ENCODE measurements at regions not wholly inside any gene's neighbourhood (a gene's known extent, or its start where the extent isn't known, plus 50 kb on each side); places are given as distances from the start of the nearest gene placed in this dataset.

DNA sequence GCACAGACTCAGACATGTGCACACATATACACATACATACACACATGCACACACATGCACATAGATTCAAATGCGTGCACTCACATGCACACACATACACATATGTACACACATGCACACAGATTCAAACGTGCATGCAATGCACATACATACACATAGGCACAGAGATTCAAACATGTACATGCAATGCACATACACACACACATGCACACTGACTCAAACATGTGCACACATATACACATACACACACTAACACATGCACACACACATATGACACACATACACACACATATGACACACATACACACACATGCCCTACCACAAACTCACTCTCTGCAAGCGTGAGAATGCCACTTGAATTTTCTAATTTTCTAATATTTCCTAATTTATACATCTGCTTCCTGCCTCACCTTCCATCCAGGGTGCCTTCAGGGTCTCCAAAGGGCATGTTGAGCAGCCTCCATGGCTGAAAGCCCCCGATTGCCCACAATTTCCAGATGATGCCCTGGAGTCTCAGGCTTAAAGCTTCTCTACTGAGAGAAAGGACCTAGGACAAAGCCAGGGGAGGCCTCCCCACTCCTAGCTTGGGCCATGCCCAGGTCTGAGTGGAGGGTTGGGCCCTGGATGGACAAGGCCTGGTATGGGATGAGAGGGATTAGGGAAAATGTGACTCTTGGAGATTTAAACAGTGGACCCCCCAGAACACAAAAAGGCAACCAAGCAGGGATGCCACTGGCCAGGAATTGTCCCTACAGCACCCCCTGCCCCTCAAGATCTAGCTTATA lies 487.1 kb downstream of the TCERG1L start:
- no peak overlapping the region for H3K27ac Mint-ChIP-seq
- no peaks in the 10 kb centered on the region for H3K4me1 Mint-ChIP-seq
- H3K27me3 Mint-ChIP-seq, result no peaks in the 10 kb centered on the region
- no peak overlapping the region for H3K4me3 Mint-ChIP-seq
- no peak for DNase-seq
- H3K36me3 Mint-ChIP-seq (ENCODE audit: low read depth), result no peaks in the 10 kb centered on the region
- no peaks in the 10 kb centered on the region for H3K9me3 ChIP-seq (ENCODE audit: control insufficient read depth, low read length, poor library complexity, severe bottlenecking)
- no peak for ATAC-seq

DNA sequence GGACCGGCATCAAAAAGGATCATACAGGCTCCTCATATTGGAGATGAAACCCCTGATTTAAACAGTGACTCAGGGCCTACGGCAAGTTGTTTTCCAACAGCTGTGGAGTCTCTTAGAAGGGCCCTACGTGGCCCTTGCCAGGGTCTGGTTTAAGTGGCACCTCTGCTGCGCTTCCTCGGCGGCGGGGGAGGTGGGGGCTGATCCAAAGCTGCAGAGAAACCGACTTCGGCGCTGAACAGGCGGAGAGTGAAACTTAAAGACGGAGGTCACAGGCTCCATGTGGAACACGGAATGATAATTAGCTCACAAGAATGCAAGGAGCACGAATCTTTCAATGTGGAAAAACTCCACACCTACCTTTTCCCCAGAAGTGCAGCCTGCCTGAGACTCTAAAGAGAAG lies 477.9 kb downstream of the TCERG1L start:
- no peaks in the 10 kb centered on the region for H3K36me3 Mint-ChIP-seq (ENCODE audit: low read depth)
- ATAC-seq, result no peak
- no peaks in the 10 kb centered on the region for H3K9me3 ChIP-seq (ENCODE audit: control insufficient read depth, low read length, poor library complexity, severe bottlenecking)

DNA sequence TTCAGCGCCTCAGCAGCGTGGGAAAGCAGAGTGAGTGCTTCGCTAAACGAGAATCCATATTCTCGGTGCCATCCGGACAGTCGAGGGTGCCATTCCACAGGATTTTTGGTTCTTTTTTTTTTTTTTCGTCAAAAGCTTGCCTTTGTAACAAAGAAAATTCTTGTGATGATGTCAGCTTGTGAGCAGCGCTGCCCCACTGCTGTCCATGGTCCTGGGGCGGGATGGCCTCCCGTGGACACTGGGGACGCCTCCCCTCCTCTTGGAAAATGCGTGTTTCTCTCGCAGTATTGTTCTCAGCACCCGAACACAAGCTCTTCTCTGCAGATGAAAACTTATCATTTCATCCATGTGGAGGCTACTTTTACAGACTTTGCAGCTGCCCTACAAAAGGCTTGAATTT lies 477.4 kb downstream of the TCERG1L start:
- DNase-seq, result no peak
- no peak overlapping the region for H3K27ac Mint-ChIP-seq
- no peak overlapping the region for H3K4me3 Mint-ChIP-seq
- peaks cover 5% of the 10 kb centered on the region for H3K27me3 Mint-ChIP-seq
- H3K4me1 Mint-ChIP-seq, result no peaks in the 10 kb centered on the region
- no peaks in the 10 kb centered on the region for H3K36me3 Mint-ChIP-seq (ENCODE audit: low read depth)
- no peaks in the 10 kb centered on the region for H3K9me3 ChIP-seq (ENCODE audit: control insufficient read depth, low read length, poor library complexity, severe bottlenecking)
- no peak for ATAC-seq

More for the DNA sequence above, 477.9 kb downstream of the TCERG1L start:
- peaks cover 1% of the 10 kb centered on the region for H3K27me3 Mint-ChIP-seq
- DNase-seq, result no peak
- no peaks in the 10 kb centered on the region for H3K4me1 Mint-ChIP-seq
- H3K4me3 Mint-ChIP-seq, result no peak overlapping the region
- H3K27ac Mint-ChIP-seq, result no peak overlapping the region

DNA sequence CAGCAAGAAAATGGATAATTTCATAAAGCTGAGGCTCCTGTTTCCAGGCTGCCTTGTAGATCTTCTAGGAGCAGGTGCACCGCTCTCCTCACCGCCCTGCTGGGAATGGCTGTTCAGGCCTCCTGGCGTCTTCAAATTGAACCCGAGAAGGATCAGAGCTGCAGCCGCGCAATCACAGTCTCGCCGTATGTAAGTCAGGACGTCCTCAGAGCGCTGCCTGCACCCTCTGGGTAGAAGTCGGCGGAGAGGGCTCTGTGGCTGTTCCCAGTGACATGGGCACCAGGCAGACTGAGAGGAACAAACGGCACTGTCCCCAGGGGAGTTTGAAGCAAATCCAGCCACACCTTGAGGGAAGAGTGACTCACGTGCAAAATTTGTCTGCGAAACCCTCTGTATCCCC lies 476.9 kb downstream of the TCERG1L start:
- H3K27ac Mint-ChIP-seq, result no peak overlapping the region
- ATAC-seq (no peak), DNase-seq (no peak)
- H3K9me3 ChIP-seq (ENCODE audit: control insufficient read depth, low read length, poor library complexity, severe bottlenecking), result no peaks in the 10 kb centered on the region
- H3K27me3 Mint-ChIP-seq, result peaks cover 5% of the 10 kb centered on the region
- no peak overlapping the region for H3K4me3 Mint-ChIP-seq
- H3K36me3 Mint-ChIP-seq (ENCODE audit: low read depth), result no peaks in the 10 kb centered on the region
- no peaks in the 10 kb centered on the region for H3K4me1 Mint-ChIP-seq

DNA sequence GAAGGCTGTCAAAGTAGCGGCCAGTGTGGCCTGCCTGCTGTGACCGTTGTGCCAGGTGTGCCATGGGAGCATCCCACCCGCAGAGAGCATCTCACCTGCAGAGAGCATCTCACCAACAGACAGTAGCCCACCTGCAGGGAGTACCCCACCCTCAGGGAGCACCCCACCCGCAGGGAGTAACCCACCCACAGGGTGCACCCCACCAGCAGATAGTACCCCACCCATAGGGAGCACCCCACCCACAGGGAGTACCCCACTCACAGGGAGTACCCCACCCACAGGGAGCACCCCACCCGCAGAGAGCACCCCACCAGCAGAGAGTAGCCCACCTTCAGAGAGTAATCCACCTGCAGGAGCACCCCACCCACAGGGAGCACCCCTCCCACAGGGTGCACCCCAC lies 476.5 kb downstream of the TCERG1L start:
- DNase-seq (no peak), ATAC-seq (no peak)
- H3K9me3 ChIP-seq (ENCODE audit: control insufficient read depth, low read length, poor library complexity, severe bottlenecking), result no peaks in the 10 kb centered on the region
- Mint-ChIP-seq H3K4me1 (no peaks in the 10 kb centered on the region), H3K27ac (no peak overlapping the region), H3K4me3 (no peak overlapping the region), H3K36me3 (ENCODE audit: low read depth) (no peaks in the 10 kb centered on the region), H3K27me3 (peaks cover 5% of the 10 kb centered on the region)

DNA sequence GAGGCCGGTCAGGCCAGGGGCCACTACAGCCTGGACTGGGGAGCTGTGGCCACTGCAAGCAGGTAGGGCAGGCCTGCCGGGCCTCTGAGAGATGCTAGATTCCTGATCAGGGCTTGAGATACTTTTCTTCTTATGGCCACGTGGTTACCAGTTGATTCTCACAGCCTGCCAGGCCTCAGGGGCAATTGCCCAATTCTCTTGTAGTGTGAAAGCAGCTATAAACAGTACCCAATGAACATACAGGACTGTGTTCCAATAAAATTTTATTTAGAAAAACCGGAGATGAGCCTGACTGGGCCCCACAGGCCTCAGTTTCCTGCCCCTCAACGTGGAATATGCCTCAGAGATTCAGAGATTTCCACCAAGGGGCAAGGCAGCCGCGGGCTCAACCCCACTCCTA lies 475.2 kb downstream of the TCERG1L start:
- Mint-ChIP-seq H3K36me3 (ENCODE audit: low read depth) (no peaks in the 10 kb centered on the region), H3K27ac (no peak overlapping the region)
- ATAC-seq, result no peak

DNA sequence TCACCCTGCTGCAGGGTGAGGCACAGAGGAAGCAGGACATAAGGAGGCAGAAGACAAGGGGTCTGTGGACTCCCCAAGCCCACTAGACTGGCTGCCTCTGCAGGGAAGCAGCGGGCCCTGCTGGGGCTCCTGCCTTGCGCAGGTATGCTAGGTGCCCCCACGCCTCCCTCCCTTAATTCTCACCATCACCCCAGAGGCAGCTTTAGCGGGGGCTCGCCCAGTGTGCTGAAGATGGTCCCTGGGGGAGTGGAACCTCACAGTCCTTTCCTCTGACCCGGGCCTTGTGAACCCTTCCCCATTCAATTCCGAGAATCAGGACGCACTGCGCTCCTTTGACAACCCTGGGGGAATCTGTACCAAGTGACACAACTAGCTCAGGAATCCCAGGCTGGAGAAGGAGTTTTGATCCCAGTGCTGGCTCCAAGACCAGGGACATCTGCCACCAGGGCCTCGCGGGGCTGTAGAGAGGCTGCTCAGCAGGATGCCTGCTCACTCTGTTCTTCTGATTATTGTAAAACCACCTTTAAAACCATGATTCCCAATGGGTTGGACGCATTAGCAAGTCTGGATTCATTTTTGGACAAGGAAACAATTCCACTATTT lies 468.4 kb downstream of the TCERG1L start:
- H3K4me1 Mint-ChIP-seq, result no peaks in the 10 kb centered on the region
- no peak overlapping the region for H3K27ac Mint-ChIP-seq
- H3K4me3 Mint-ChIP-seq, result no peak overlapping the region
- H3K27me3 Mint-ChIP-seq, result peaks cover 5% of the 10 kb centered on the region
- no peak for DNase-seq
- no peaks in the 10 kb centered on the region for H3K36me3 Mint-ChIP-seq (ENCODE audit: low read depth)
- H3K9me3 ChIP-seq (ENCODE audit: control insufficient read depth, low read length, poor library complexity, severe bottlenecking), result no peaks in the 10 kb centered on the region
- no peak for ATAC-seq

More for the DNA sequence above, 475.2 kb downstream of the TCERG1L start:
- peaks cover 5% of the 10 kb centered on the region for H3K27me3 Mint-ChIP-seq
- H3K9me3 ChIP-seq (ENCODE audit: control insufficient read depth, low read length, poor library complexity, severe bottlenecking), result no peaks in the 10 kb centered on the region
- no peaks in the 10 kb centered on the region for H3K4me1 Mint-ChIP-seq
- no peak overlapping the region for H3K4me3 Mint-ChIP-seq
- DNase-seq, result no peak

DNA sequence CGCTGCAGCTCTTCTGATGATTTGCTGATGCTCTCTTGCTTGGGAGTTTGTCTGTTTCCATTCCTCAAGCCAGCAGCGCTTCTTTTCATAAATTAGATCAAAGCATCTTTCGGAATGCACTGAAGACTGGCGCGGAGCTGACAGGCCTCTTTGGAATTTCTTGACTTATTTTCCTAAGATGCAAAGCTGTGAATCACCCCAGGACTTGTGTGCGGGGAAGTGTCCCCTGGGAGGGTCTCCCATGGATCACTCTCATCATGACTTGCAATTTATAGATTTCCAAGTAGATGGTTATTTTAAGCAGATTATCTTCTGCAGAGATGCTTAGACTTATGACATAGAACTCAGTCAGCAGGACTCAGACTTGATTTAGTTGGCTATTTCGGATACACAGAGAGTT lies 467.2 kb downstream of the TCERG1L start:
- no peak for ATAC-seq
- no peaks in the 10 kb centered on the region for H3K27me3 Mint-ChIP-seq
- no peak overlapping the region for H3K27ac Mint-ChIP-seq
- DNase-seq, result no peak
- H3K36me3 Mint-ChIP-seq (ENCODE audit: low read depth), result no peaks in the 10 kb centered on the region
- H3K4me3 Mint-ChIP-seq, result no peak overlapping the region
- no peaks in the 10 kb centered on the region for H3K4me1 Mint-ChIP-seq
- no peaks in the 10 kb centered on the region for H3K9me3 ChIP-seq (ENCODE audit: control insufficient read depth, low read length, poor library complexity, severe bottlenecking)

DNA sequence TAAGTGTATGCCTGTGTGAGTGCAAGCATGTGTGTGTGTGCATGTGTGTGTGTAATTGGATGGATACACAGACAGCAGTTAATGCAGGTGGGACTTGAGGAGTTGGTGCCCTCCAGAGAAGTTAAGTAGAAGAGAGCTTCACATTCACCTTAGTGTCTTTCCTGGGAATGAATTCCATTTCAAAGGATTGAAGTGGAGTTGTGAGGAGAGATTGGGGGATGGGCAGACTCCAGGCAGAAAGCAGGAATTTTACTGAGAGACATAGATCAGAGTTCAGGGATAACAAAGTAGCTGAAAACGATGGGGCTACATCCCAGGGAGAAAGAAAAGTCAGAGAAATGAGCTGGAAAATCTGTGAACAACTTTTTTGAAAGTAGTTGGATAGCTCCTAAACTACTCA lies 464.4 kb downstream of the TCERG1L start:
- Mint-ChIP-seq H3K36me3 (ENCODE audit: low read depth) (peaks cover 2% of the 10 kb centered on the region), H3K27ac (no peak overlapping the region), H3K4me3 (no peak overlapping the region), H3K4me1 (no peaks in the 10 kb centered on the region), H3K27me3 (no peaks in the 10 kb centered on the region)
- ATAC-seq (no peak), DNase-seq (no peak)
- H3K9me3 ChIP-seq (ENCODE audit: control insufficient read depth, low read length, poor library complexity, severe bottlenecking), result no peaks in the 10 kb centered on the region

DNA sequence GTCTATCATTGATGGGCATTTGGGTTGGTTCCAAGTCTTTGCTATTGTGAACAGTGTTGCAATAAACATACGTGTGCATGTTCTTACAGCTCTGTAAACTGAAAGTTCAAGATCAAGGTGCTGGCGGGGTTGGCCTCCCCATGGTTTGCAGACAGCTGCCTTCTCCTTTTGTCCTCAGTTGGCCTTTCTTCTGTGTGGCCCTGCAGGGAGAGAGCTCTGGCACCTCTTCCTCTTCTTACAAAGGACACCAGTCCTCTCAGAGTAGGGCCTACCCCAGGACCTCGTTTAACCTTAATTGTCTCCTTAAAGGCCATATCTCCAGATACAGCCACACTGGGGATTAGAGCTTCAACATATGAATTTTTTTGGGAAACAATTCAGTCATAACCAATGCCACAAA lies 462.7 kb downstream of the TCERG1L start:
- H3K9me3 ChIP-seq (ENCODE audit: control insufficient read depth, low read length, poor library complexity, severe bottlenecking), result no peaks in the 10 kb centered on the region
- Mint-ChIP-seq H3K27me3 (no peaks in the 10 kb centered on the region), H3K4me1 (no peaks in the 10 kb centered on the region), H3K36me3 (ENCODE audit: low read depth) (peaks cover 2% of the 10 kb centered on the region), H3K4me3 (no peak overlapping the region), H3K27ac (no peak overlapping the region)
- ATAC-seq (no peak), DNase-seq (no peak)

DNA sequence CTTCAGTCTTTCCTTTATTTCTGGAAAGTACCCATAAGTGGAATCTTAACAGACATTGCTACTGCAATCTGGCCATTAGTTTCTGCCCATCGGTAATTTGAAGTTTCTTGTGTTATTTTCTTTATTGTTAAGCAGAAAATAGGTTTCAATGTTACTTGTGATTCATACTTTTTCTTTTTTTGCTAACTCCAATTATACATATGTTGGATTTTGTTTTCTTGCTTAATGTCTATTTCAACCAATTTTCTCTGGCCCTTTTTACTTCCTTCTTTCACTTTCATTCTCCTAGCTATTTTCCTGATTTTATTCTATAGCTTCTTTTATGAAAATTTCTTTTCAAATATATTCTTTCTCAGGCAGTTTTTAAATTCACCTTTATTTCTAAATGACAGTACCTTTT lies 457.4 kb downstream of the TCERG1L start:
- H3K36me3 Mint-ChIP-seq (ENCODE audit: low read depth), result peaks cover 2% of the 10 kb centered on the region
- H3K4me1 Mint-ChIP-seq, result no peaks in the 10 kb centered on the region
- H3K27ac Mint-ChIP-seq, result no peak overlapping the region
- H3K9me3 ChIP-seq (ENCODE audit: control insufficient read depth, low read length, poor library complexity, severe bottlenecking), result no peaks in the 10 kb centered on the region
- H3K4me3 Mint-ChIP-seq, result no peak overlapping the region
- no peak for ATAC-seq
- DNase-seq, result no peak
- no peaks in the 10 kb centered on the region for H3K27me3 Mint-ChIP-seq

DNA sequence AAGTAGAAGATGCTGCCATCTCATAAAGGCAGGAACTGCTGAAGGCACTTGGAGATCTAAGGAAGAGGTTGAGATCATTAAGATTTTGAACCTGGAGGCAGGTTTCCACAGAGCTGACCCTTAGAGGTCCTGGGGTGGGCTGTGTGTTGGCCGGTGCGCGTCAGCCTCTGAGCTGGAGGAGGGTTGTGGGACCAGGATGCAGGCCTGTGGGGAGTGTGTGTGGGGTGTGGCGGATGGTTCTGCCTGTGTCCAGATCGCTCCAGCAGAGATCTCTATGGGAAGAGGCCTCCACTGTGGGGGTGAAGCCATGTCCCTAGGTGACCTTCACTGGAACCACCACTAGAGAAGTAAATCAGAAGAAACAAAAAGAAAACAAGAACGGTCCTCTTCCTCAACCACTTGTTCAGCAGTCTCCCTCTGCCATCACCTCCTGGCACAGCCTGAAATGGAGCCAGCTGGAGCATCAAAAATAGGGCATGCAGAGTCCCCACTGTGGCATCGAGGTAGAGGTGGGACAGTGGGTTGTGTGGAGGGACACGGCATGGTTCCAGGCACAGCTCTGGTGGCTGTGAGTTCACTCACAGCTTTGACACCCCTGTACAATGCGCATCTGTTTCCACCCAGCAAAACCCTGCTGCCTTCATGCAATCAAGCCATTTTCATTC lies 453.8 kb downstream of the TCERG1L start:
- no peak overlapping the region for H3K27ac Mint-ChIP-seq
- H3K36me3 Mint-ChIP-seq (ENCODE audit: low read depth), result no peaks in the 10 kb centered on the region
- no peak overlapping the region for H3K4me3 Mint-ChIP-seq
- H3K27me3 Mint-ChIP-seq, result no peaks in the 10 kb centered on the region
- H3K4me1 Mint-ChIP-seq, result no peaks in the 10 kb centered on the region
- no peaks in the 10 kb centered on the region for H3K9me3 ChIP-seq (ENCODE audit: control insufficient read depth, low read length, poor library complexity, severe bottlenecking)
- DNase-seq, result no peak
- no peak for ATAC-seq

DNA sequence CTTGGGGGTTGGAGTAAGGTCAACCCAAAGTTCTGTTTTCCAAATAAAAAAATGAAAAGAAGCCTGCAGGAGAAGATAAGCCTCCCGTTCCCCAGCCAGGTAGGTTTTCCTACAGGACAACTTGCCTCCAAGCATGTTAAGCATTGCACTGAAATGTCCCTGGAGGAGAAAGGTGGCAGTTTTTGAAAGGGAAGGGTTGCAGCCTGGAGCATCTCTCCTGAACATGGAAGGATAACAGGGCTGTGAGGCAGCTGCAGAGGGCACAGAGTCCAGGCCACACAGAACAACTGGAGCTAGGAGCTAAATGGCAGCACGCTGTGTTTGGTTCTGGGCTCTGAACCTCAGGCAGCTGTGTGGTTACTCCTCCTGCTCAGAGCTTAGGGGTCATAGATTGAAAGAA lies 452.9 kb downstream of the TCERG1L start:
- ATAC-seq, result no peak
- H3K4me1 Mint-ChIP-seq, result no peaks in the 10 kb centered on the region

DNA sequence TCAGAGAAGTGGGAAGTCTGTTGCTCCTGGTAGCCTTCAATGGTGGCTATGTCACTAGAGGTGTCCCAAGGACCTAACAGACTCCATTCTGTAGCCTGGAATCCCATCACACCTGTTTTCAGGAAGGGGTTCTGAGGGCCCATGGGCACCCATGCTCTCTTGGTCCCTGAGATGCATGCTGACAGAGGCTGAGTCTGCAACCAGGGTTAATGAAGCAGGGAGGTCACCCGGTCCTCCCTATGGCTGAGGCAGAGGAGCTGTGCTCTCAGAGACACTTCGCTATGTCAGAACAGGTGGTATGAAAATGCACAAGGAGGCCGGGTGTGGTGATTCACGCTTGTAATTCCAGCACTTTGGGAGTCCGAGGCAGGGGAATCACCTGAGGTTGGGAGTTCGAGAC lies 452.1 kb downstream of the TCERG1L start:
- ATAC-seq (no peak), DNase-seq (no peak)
- H3K27me3 Mint-ChIP-seq, result no peaks in the 10 kb centered on the region
- no peaks in the 10 kb centered on the region for H3K9me3 ChIP-seq (ENCODE audit: control insufficient read depth, low read length, poor library complexity, severe bottlenecking)
- H3K36me3 Mint-ChIP-seq (ENCODE audit: low read depth), result no peaks in the 10 kb centered on the region
- H3K4me3 Mint-ChIP-seq, result no peak overlapping the region
- H3K4me1 Mint-ChIP-seq, result no peaks in the 10 kb centered on the region
- H3K27ac Mint-ChIP-seq, result no peak overlapping the region

More for the DNA sequence above, 452.9 kb downstream of the TCERG1L start:
- no peak for DNase-seq
- Mint-ChIP-seq H3K27ac (no peak overlapping the region), H3K27me3 (no peaks in the 10 kb centered on the region), H3K36me3 (ENCODE audit: low read depth) (no peaks in the 10 kb centered on the region), H3K4me3 (no peak overlapping the region)
- no peaks in the 10 kb centered on the region for H3K9me3 ChIP-seq (ENCODE audit: control insufficient read depth, low read length, poor library complexity, severe bottlenecking)

Measured in T-helper 17 cell (primary cell).